H1 (cell line): ENCODE measurements at regions not wholly inside any gene's neighbourhood (a gene's known extent, or its start where the extent isn't known, plus 50 kb on each side); places are given as distances from the start of the nearest gene placed in this dataset.

Experiments
- TAF7 ChIP-seq: optimal IDR thresholded peaks from 2 replicates; pipeline ENCODE3; 2011; ENCODE audit warnings: low read depth, mild to moderate bottlenecking, inconsistent platforms, low read length, moderate library complexity, borderline replicate concordance
- ZNF274 ChIP-seq: IDR thresholded peaks from 2 replicates; pipeline ENCODE4 v1.7.0; 2012; ENCODE audit warnings: low read length, borderline replicate concordance; ENCODE audit errors: extremely low read depth

DNA sequence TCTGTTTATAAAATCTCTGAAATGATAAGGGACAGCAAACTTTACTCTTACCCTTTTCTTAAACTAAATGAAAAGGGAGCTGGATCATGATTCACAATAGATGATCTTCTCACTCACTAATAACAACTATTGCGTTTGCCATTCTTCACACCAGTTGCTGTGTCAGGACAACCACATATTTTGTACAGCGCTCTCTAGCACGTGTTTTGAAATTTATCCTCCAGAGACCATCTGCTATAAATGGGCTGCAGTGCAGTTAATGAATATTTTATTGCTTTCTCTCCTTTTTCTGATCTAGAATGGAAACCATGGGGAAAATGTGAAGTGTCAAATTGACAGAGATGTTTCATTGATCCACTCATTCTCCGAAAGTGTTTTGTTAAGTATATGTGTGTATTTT lies 258.4 kb upstream of the CCNH start (continued):
- TF ChIP-seq TAF7 (no peak), ZNF274 (no peak)
